Renal pelvis (tissue), 1 donor: ENCODE measurements at regions not wholly inside any gene's neighbourhood (a gene's known extent, or its start where the extent isn't known, plus 50 kb on each side); places are given as distances from the start of the nearest gene placed in this dataset.
A peak's percentile ranks its signal among the peaks of the same experiment; 100 is the strongest.
"Not testable (repeated sequence)": the region's sequence is repeated elsewhere in the genome, so short reads cannot be mapped to it uniquely, and the experiment has no call there.

ENCODE experiments used
- DNase-seq: peaks from one replicate; pipeline ENCODE4 v3.0.0-alpha.2; 2013

DNA sequence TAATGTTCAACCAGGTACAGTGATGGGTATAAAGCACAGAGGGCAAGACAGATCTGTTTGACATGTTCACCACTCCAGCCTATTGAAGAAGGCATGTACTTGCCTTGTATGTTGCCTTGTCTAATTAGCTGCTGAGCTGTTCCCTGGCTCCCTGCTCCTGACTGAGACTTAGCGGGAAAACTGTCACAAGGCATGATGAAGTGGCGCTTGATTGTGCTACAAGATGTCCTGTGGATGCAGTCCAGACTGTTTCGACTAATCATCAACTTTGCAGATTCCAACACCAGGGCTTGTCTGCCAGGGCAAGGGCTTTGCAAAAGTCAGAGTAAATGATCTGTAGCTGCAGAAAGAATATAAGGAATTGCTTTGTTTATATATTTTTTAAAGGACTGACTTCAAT, 136.2 kb upstream of the NRBF2 start:
- DNase-seq: peak; percentile 21

- no peak for DNase-seq
These were observed 136.6 kb upstream of the NRBF2 start for GRCh38 chr10:62996516-62996915.

DNA sequence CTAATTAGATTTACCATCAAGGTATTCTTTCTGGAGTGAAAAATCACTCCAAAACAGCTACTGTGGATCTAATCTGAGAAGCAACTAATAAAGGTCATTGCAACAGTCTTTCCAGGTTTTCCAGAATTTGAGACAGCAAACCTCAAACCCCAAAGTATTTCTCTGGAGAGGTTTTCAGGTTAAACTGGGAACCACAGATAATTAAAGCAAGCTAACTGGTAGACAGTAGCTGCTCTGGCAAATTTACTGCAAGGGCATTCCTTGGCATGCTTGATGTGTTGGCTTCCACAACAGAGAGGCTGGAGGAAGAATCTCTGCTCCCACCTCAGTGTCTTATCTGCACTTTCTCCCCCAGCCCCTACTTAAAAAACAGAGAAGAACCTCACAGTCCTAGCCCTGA, 140.0 kb upstream of the NRBF2 start:
- no peak for DNase-seq

GRCh38 chr10:62992145-62992721, 140.9 kb upstream of the NRBF2 start:
- no peak for DNase-seq

- no peak for DNase-seq
These were observed 143.0 kb upstream of the NRBF2 start for GRCh38 chr10:62990126-62990525.

DNA sequence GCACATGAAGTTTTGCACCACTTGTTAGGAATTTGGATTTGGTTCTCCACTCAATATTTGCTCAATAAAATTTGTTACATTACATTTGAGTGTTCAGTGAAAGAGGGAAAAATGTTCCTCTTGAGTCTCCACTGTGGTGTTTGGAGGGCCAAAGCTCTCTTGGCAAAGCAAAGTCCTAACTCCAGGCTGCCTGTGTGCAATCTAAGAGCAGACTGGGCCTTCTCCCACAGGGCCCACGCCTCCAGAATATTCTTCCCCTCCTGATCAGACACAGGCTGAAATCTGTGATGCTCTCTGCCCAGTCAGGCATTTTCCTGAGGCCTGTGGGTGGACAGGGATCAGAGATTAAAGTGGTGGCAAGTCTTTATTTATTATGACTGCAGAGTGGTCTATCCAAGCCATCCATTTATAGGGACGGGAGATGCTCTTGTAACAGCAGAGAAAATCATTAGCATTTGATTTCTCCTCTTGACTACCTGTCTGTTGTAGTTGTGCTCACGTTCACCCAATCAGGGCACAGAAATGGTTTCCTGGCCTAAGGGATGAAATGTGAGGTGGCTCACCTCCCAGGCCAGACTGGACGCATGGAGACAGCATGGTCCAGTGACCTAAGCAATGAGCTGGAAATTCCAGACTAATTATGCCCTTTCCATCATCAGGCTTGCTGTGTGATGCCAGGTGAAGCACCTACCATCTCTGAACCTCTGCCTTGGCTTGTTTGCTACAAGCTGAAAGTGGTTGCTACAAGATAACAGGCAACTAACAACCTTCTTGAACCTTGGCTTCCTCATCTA, 147.1 kb upstream of the NRBF2 start:
- peak; percentile 8 for DNase-seq

GRCh38 chr10:62981096-62981495, 152.0 kb upstream of the NRBF2 start:
- no peak for DNase-seq

- DNase-seq: no peak
These were observed 152.4 kb upstream of the NRBF2 start for GRCh38 chr10:62980687-62981086.

- no peak for DNase-seq
These were observed 153.2 kb upstream of the NRBF2 start for GRCh38 chr10:62979921-62980320.

DNA sequence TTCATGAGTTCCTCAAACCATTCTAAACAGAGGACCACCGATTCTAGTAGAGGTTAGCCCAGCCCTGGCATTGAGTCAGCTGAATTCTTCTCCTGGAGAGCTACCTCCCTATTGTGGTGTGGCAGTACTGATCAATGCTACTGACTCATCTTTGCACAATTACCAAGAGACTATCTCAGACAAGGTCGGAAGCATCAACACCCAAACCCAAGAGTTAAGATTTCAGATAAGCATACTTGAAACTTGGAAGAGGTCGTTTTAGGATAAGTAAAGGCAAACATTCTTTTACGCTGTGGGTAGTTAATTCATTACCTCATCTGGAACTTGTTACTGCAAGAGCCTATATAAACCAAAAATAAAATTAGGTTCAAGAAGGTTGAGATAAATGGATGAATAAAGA, 154.6 kb upstream of the NRBF2 start:
- DNase-seq: no peak

DNA sequence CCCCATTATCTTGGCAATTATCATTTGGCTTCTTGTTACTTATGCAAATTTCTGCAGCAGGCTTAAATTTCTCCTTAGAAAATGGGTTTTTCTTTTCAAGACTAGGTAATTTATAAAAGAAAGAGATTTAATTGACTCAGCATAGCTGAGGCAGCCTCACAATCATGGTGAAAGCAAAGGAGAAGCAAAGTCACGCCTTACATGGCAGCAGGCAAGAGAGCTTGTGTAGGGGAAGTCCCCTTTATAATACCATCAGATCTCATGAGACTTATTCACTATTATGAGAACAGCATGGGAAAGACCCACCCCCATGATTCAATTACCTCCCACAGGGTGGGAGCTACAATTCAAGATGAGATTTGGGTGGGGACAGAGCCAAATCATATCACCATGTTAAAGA, 158.3 kb upstream of the NRBF2 start:
- not testable (repeated sequence) for DNase-seq

DNA sequence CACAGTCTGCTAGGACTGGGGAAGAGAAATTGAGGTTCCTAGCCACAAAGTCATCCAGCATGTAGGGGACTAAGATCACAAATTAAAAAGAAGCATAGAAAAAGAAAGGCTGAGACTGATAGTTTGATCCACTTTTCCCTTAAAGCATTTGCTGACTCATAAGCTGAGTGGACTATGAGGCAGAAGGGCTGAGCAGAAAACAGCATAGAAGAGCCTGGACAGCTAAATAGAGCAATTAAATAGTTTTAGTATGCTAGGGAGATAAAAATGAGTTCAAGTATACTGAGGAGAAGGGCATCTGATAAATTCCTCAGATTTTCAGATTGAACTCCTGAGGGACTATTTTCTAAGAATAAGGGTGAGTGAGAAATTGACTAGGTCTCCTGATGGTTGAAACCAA, 155.9 kb upstream of the EGR2 start:
- no peak for DNase-seq

DNA sequence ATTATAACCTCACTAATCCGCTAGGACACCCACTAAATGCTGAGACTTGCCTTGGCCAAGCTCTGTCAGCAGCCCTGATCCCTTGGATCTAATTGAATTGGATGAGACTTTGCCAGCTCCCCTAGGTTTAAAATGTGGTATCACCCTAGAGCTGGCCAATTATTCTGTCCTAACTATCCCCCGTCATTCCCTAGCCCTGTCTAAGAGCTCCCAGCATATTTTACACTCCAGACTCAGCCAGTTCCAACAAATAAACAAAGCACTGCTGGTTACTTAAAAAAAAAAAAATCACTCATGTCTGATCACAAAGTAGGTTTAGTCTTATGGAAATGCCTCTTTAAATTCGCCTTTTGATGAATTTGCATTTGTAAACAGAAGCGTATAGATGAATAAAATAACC, 147.9 kb upstream of the EGR2 start:
- DNase-seq: no peak

DNA sequence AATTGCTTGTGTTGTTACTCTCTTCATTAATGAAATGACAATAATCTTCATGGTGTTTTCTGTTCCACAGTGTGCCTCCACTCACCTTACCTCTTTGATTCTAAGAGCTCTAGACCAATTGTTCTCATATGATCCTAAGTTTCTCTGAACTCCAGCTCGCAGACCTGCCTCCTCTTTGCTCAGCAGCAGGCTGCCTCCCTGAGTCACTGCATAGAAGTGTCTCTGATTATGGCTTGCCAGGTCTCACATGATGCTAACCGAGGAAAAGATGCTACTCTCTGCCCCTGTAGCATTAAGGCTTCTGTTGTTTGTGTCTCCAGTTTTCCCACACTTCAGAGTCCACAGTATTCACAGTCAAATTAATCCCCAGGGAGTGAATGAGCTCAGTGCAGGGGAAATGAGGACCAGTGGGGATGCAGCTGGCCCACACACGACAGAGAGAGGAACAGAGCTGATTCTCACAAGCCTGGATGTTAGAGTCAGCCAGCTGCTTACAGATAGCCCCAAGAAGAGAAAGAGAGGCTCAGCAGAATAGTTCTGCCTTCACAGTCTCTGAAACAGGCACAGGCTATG, 145.9 kb upstream of the EGR2 start:
- no peak for DNase-seq

DNA sequence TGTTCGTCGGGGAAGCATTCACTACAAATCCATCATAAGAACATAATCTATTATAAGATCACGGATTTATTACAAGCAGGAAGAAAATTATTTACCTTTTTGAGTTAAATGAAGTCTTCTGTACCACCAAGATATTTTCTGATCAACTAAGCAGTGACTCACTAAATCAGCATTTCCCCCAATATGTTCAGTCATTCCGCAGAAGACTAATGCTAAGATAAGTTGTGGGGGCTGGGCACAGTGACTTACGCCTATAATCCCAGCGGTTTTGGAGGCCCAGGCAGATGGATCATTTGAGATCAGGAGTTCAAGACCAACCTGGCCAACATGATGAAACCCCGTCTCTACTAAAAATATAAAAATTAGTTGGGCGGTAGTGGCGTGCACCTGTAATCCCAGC, 144.2 kb upstream of the EGR2 start:
- no peak for DNase-seq

DNA sequence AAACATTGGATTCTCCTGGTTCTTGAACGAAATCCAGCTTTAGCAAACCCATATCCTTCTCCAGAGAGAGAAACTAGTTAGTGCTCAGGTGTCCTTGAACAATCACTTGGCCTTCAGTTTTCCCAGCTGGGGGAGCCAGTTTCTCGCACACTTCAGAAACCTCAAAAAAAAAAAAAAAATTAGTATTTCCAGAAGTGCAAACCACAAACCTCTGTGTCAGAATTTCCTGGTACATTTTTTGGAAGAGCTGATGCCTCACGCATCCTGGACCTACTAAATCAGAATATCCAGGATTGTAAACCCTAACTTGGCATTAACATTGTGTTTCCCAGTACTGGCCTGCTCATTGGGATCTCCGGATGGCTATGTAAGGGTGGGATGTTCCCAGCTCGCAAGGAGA, 143.4 kb upstream of the EGR2 start:
- DNase-seq: no peak

DNA sequence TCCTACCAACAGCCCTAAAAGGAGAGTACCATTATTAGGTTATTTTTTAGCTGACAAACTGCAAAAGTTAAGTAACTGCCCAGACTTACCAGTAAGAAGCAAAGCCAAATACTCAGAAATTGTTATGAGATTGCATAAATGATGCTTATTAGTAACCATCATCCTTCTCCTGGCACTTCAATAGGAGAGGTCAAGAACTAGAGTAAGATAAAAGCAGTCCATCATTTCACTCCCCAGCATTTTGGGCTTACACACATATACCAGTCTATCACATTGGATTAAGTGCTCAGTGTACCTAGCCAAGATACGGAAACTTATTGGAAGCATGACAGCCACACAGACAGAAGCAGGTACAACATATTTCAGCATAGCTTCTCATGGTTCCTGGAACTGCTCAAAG, 142.8 kb upstream of the EGR2 start:
- DNase-seq: no peak

- no peak for DNase-seq
These were observed 130.1 kb upstream of the EGR2 start for GRCh38 chr10:62946278-62946677.

GRCh38 chr10:62939698-62940097, 123.5 kb upstream of the EGR2 start:
- no peak for DNase-seq

DNA sequence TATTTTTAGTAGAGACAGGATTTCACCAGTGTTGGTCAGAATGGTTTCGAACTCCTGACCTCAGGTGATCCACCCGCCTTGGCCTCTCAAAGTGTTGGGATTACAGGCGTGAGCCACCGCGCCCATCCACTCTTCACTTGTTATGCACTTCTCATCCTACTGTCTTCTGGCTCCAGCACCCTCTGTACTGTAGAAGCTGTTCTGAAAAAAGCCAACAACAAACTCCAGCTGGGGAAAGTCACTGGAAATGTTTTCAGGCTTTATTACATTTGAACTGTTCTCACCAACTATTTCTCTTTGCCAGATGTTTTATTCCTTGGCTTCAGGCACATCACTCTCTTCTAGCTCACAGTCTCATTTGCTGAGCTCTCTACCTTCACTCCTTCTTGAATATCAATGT, 122.5 kb upstream of the EGR2 start:
- DNase-seq: peak; percentile 26

GRCh38 chr10:62937674-62938073, 121.5 kb upstream of the EGR2 start:
- no peak for DNase-seq

GRCh38 chr10:62935022-62935421, 118.9 kb upstream of the EGR2 start:
- no peak for DNase-seq

GRCh38 chr10:62934258-62934657, 118.1 kb upstream of the EGR2 start:
- no peak for DNase-seq

DNA sequence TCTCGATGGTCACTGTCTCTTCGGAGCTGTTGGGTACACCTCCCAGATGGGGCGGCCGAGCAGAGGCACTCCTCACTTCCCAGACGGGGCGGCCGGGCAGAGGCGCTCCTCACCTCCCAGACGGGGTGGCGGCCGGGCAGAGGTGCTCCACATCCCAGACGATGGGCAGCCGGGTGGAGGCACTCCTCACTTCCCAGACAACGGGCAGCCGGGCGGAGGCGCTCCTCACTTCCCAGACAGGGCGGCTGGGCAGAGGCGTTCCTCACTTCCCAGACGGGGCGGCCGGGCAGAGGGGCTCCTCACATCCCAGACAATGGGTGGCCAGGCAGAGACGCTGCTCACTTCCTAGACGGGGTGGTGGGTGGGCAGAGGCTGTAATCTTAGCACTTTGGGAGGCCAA, 112.6 kb upstream of the EGR2 start:
- not testable (repeated sequence) for DNase-seq
